ENCODE measurements at regions not wholly inside any gene's neighbourhood (a gene's known extent, or its start where the extent isn't known, plus 50 kb on each side); places are given as distances from the start of the nearest gene placed in this dataset.

GRCh38 chr2:16161768-16162490 is 221.6 kb downstream of the MYCN start:
- Histone ChIP-seq H2BK120ac (ENCODE audit: low read depth, low read length) (no peak overlapping the region), H3K27ac (ENCODE audit: insufficient read depth, low read length) (no peak overlapping the region), H2AFZ (replicated peaks; ENCODE audit: low read length, poor library complexity) (no peak overlapping the region), H4K20me1 (ENCODE audit: insufficient read depth, low read length) (no peaks in the 10 kb centered on the region), H4K8ac (ENCODE audit: low read depth in 2 of 2, low read length in 2 of 2) (no peak overlapping the region), H3K36me3 (ENCODE audit: control insufficient read depth, insufficient read depth, low read length) (no peaks in the 10 kb centered on the region), H3K4me2 (ENCODE audit: low read depth, low read length) (no peak overlapping the region), H3K56ac (ENCODE audit: extremely low read depth, insufficient read depth, low read length) (no peak overlapping the region), H3K9ac (ENCODE audit: low read depth, low read length) (no peak overlapping the region), H2AK5ac (ENCODE audit: low read depth, low read length) (no peak overlapping the region), H2BK5ac (ENCODE audit: low read depth, low read length, poor library complexity, severe bottlenecking) (no peak overlapping the region), H3K27me3 (ENCODE audit: control insufficient read depth, insufficient read depth, low read length) (no peaks in the 10 kb centered on the region), H3K18ac (ENCODE audit: low read depth, low read length) (no peak overlapping the region), H4K91ac (ENCODE audit: insufficient read depth, low read depth, low read length) (no peak overlapping the region), H3K4ac (ENCODE audit: low read depth, low read length) (no peak overlapping the region), H3K9me1 (ENCODE audit: insufficient read depth, low read length) (no peaks in the 10 kb centered on the region), H3K9me3 (ENCODE audit: control insufficient read depth, insufficient read depth, low read length) (peaks cover 10% of the 10 kb centered on the region), H2BK20ac (ENCODE audit: low read depth, low read length) (no peak overlapping the region), H3K79me1 (ENCODE audit: low read depth in 1 of 2, low read length in 2 of 2) (no peaks in the 10 kb centered on the region), H3K14ac (replicated peaks; ENCODE audit: low read depth, low read length) (no peak overlapping the region), H3K4me3 (ENCODE audit: insufficient read depth, low read depth, low read length) (no peak overlapping the region), H3K23ac (ENCODE audit: low read depth, low read length) (no peak overlapping the region), H3K4me1 (ENCODE audit: control insufficient read depth, insufficient read depth, low read length) (no peaks in the 10 kb centered on the region), H4K5ac (ENCODE audit: low read depth, low read length) (no peak overlapping the region), H2AK9ac (replicated peaks; ENCODE audit: low read depth, low read length, poor library complexity) (no peak overlapping the region), H2BK15ac (ENCODE audit: low read depth, low read length) (no peak overlapping the region)
- DNase-seq (no peak), ATAC-seq (ENCODE audit: low read depth) (no peak)
- no TSS peak for BruUV-seq (replicated peaks)
- dilution Hi-C loops (cut with HindIII; ENCODE audit: low sequenced_read_pairs, unreplicated experiment) (no loop called here), intact Hi-C loops (cut with micrococcal nuclease) (no loop called here), in situ Hi-C loops (cut with MboI; ENCODE audit: low sequenced_read_pairs) (no loop called here)
- ChIA-PET CTCF (no interaction called here), POLR2A (ENCODE audit: unreplicated experiment) (no interaction called here)
- TF ChIP-seq, protein P1, sequence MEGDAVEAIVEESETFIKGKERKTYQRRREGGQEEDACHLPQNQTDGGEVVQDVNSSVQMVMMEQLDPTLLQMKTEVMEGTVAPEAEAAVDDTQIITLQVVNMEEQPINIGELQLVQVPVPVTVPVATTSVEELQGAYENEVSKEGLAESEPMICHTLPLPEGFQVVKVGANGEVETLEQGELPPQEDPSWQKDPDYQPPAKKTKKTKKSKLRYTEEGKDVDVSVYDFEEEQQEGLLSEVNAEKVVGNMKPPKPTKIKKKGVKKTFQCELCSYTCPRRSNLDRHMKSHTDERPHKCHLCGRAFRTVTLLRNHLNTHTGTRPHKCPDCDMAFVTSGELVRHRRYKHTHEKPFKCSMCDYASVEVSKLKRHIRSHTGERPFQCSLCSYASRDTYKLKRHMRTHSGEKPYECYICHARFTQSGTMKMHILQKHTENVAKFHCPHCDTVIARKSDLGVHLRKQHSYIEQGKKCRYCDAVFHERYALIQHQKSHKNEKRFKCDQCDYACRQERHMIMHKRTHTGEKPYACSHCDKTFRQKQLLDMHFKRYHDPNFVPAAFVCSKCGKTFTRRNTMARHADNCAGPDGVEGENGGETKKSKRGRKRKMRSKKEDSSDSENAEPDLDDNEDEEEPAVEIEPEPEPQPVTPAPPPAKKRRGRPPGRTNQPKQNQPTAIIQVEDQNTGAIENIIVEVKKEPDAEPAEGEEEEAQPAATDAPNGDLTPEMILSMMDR (conservative IDR thresholded peaks at IDR 0.05; ENCODE audit: low read depth, low read length): no peak
- TF ChIP-seq FOS (IDR thresholded peaks at IDR 0.05; ENCODE audit: low read depth, low read length) (no peak), NFE2L2 (IDR thresholded peaks at IDR 0.05; ENCODE audit: low read depth, low read length) (no peak), ELK1 (IDR thresholded peaks at IDR 0.05; ENCODE audit: borderline replicate concordance, low read depth, low read length) (no peak), MAZ (IDR thresholded peaks at IDR 0.05; ENCODE audit: borderline replicate concordance, low read depth, low read length) (no peak), USF2 (IDR thresholded peaks at IDR 0.05; ENCODE audit: low read depth, low read length) (no peak), RFX5 (IDR thresholded peaks at IDR 0.05; ENCODE audit: low read depth, low read length) (no peak), BHLHE40 (IDR thresholded peaks at IDR 0.05; ENCODE audit: low read depth, low read length) (no peak), RAD21 (IDR thresholded peaks at IDR 0.05; ENCODE audit: low read length) (no peak), CHD1 (IDR thresholded peaks at IDR 0.05; ENCODE audit: low read depth, low read length) (no peak), RCOR1 (IDR thresholded peaks at IDR 0.05; ENCODE audit: insufficient replicate concordance, low read length) (no peak), MAFK (IDR thresholded peaks at IDR 0.05; ENCODE audit: low read depth, low read length) (no peak), MXI1 (IDR thresholded peaks at IDR 0.05; ENCODE audit: borderline replicate concordance, low read depth, low read length) (no peak), SMC3 (IDR thresholded peaks at IDR 0.05; ENCODE audit: low read depth, low read length) (no peak), POLR2A (IDR thresholded peaks at IDR 0.05; ENCODE audit: low read depth, low read length) (no peak), CEBPB (IDR thresholded peaks at IDR 0.05; ENCODE audit: low read depth, low read length) (no peak)
- 47% methylated on average over 2 of the region's 5 CpGs; no CpG with 5 or more reads in 1 of the 2 experiments for WGBS, 2 experiments (ENCODE audit: extremely low coverage in 2 of 2, insufficient read length in 1 of 2)

All from IMR-90 (cell line).